Esophagus muscularis mucosa (tissue), 4 donors: ENCODE measurements at regions not wholly inside any gene's neighbourhood (a gene's known extent, or its start where the extent isn't known, plus 50 kb on each side); places are given as distances from the start of the nearest gene placed in this dataset.

ENCODE experiments used
- DNase-seq: peaks from one replicate; pipeline ENCODE4 v3.0.0-alpha.2; 2017; ENCODE audit errors: extremely low spot score
- H3K27ac ChIP-seq, 4 donors: fragments of 200-600 bp; sonication (generic); replicated peaks in 1 of 4; 1 replicate in 3 of 4; 2 replicates in 1 of 4; pipeline ENCODE4 v1.5.1; 2016 to 2019; ENCODE audit warnings: mild to moderate bottlenecking in 1 of 4
- H3K27me3 ChIP-seq, 4 donors: fragments of 200-600 bp; sonication (generic); one replicate each; pipeline versions ENCODE4 v1.5.1 to v1.6.0; 2016 to 2019
- H3K36me3 ChIP-seq, 4 donors: fragments of 200-600 bp; sonication (generic); one replicate each; pipeline ENCODE4 v1.5.1; 2016 to 2019
- H3K4me1 ChIP-seq, 4 donors: fragments of 200-600 bp; sonication (generic); one replicate each; pipeline ENCODE4 v1.5.1; 2016 to 2019
- H3K4me3 ChIP-seq, 4 donors: fragments of 200-600 bp; sonication (generic); 1 replicate in 2 of 4; 2 replicates in 2 of 4; pipeline ENCODE4 v1.5.1; 2016 to 2019; ENCODE audit warnings: mild to moderate bottlenecking in 4 of 4, moderate library complexity in 1 of 4
- H3K9me3 ChIP-seq, 4 donors: fragments of 200-600 bp; sonication (generic); 1 replicate in 3 of 4; 2 replicates in 1 of 4; pipeline ENCODE4 v1.5.1; 2016 to 2019
- EP300 ChIP-seq: sonication (generic); formaldehyde crosslinking; IDR thresholded peaks from one replicate; pipeline ENCODE4 v1.6.1; 2017; ENCODE audit warnings: antibody characterized with exemption
- POLR2A ChIP-seq: fragments of 450-650 bp; IDR thresholded peaks from one replicate; pipeline ENCODE4 v1.6.1; 2017; ENCODE audit warnings: antibody characterized with exemption, moderate library complexity, mild to moderate bottlenecking, low read depth
- POLR2AphosphoS5 ChIP-seq, 2 donors: sonication (generic); formaldehyde crosslinking; IDR thresholded peaks; one replicate each; pipeline ENCODE4 v1.6.1; 2017; ENCODE audit warnings: antibody characterized with exemption in 2 of 2
- WGBS: methylation state at CpG from one replicate; pipeline ENCODE4 v1.1.5; 2018; 5-methylcytosine and 5-hydroxymethylcytosine counted together
- intact Hi-C: fragments of 100-400 bp; cut with DNase I; formaldehyde crosslinking; loops from one replicate; pipeline ENCODE4 v1.15.1; 2023
- TF ChIP-seq, protein P1 (sequence below), 3 experiments: fragments of 200-600 bp in 2 of 3; fragments of 450-650 bp in 1 of 3; sonication (generic) in 2 of 3; IDR thresholded peaks; one replicate each; pipeline ENCODE4 v1.5.1; 2017 to 2019; ENCODE audit warnings: antibody characterized with exemption in 3 of 3, mild to moderate bottlenecking in 2 of 3, moderate library complexity in 1 of 3

DNA sequence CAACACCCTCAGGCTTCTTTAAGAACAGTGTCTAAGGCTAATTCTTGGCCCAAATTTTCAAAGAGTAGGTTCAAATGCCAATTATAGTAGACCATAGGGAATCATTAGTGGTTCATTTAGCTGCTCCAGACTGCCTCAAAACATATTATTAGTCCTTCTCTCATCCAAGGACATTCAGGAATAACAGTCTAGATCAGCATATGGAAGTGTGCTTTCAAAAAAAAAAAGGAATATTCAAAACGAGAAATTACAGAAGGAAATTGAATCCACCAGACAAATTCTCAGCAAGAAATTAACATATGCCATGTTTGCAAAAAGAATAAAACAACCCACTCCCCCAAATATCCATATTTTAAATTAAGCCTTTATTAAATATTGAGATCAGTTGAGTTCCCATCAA, 293.1 kb downstream of the SMARCA1 start:
- Histone ChIP-seq H3K4me1 (no peaks in the 10 kb centered on the region), H3K27ac (no peak overlapping the region), H3K9me3 (no peaks in the 10 kb centered on the region), H3K4me3 (no peak overlapping the region), H3K36me3 (no peaks in the 10 kb centered on the region), H3K27me3 (no peaks in the 10 kb centered on the region)
- 31% methylated on average over 1 of the region's 1 CpG for WGBS
- TF ChIP-seq EP300 (no peak), POLR2AphosphoS5 (IDR thresholded peaks at IDR 0.05) (no peak), POLR2A (no peak)
- TF ChIP-seq, protein P1, sequence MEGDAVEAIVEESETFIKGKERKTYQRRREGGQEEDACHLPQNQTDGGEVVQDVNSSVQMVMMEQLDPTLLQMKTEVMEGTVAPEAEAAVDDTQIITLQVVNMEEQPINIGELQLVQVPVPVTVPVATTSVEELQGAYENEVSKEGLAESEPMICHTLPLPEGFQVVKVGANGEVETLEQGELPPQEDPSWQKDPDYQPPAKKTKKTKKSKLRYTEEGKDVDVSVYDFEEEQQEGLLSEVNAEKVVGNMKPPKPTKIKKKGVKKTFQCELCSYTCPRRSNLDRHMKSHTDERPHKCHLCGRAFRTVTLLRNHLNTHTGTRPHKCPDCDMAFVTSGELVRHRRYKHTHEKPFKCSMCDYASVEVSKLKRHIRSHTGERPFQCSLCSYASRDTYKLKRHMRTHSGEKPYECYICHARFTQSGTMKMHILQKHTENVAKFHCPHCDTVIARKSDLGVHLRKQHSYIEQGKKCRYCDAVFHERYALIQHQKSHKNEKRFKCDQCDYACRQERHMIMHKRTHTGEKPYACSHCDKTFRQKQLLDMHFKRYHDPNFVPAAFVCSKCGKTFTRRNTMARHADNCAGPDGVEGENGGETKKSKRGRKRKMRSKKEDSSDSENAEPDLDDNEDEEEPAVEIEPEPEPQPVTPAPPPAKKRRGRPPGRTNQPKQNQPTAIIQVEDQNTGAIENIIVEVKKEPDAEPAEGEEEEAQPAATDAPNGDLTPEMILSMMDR (IDR thresholded peaks at IDR 0.05): no peak
- intact Hi-C loops: no loop called here
- DNase-seq: no peak

DNA sequence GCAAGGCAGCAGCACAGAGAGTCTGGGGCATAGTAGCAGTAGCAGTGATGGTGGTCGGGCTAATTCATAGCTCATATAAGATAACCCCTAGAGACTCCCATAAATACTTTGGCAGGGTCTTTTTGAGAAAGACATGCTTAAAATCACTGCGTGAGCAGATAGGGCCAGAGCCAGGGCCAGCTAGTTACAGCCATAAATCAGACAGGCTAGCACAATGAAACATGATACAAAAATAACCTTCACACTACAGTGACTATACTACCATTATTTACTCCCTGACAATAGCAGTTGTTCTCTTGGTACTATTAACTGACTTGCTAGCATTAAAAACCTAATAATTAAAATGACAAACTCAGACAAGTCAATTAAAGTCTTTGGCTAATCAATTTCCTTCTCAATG, 295.9 kb downstream of the SMARCA1 start:
- intact Hi-C loops: no loop called here
- H3K9me3 ChIP-seq: no peaks in the 10 kb centered on the region
- no peak for TF ChIP-seq POLR2A
- TF ChIP-seq, protein P1 (IDR thresholded peaks at IDR 0.05): no peak
- TF ChIP-seq POLR2AphosphoS5 (IDR thresholded peaks at IDR 0.05): no peak
- TF ChIP-seq EP300: no peak

DNA sequence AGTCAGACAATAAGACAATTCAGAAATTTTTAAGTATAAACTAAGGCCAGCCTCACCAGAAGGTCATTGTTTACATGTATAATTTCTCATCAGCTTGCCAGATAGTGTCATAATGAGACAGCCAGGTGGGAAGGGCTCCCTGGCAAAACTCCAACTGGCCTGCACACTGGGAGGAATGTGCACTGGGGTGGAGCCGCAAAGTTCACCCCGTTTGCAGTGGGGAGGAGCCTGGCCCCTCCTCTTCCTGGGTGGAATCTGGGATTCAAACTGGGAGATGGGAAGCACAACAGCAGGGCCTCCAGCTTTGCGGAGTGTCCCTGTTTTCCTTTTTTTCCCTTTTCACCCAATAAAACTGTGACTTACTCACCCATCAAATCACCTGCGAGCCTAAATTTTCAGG, 329.9 kb downstream of the SMARCA1 start:
- H3K4me1 ChIP-seq: peaks cover 0 to 12% (median 2%) of the 10 kb centered on the region in 4 donors
- H3K27ac ChIP-seq: no peak overlapping the region
- intact Hi-C loops: no loop called here
- H3K9me3 ChIP-seq: no peaks in the 10 kb centered on the region
- no peak for DNase-seq
- H3K4me3 ChIP-seq: no peak overlapping the region
- H3K27me3 ChIP-seq: no peaks in the 10 kb centered on the region
- H3K36me3 ChIP-seq: no peaks in the 10 kb centered on the region
- 49% methylated on average over 4 of the region's 4 CpGs for WGBS
- TF ChIP-seq POLR2A: no peak
- no peak for TF ChIP-seq POLR2AphosphoS5 (IDR thresholded peaks at IDR 0.05)
- TF ChIP-seq, protein P1 (IDR thresholded peaks at IDR 0.05): no peak
- TF ChIP-seq EP300: no peak

More for the DNA sequence above, 295.9 kb downstream of the SMARCA1 start:
- H3K4me1 ChIP-seq: no peaks in the 10 kb centered on the region
- no peaks in the 10 kb centered on the region for H3K36me3 ChIP-seq
- no peak for DNase-seq
- no peak overlapping the region for H3K27ac ChIP-seq
- H3K4me3 ChIP-seq: no peak overlapping the region
- WGBS: 67% methylated on average over 2 of the region's 2 CpGs
- H3K27me3 ChIP-seq: no peaks in the 10 kb centered on the region

DNA sequence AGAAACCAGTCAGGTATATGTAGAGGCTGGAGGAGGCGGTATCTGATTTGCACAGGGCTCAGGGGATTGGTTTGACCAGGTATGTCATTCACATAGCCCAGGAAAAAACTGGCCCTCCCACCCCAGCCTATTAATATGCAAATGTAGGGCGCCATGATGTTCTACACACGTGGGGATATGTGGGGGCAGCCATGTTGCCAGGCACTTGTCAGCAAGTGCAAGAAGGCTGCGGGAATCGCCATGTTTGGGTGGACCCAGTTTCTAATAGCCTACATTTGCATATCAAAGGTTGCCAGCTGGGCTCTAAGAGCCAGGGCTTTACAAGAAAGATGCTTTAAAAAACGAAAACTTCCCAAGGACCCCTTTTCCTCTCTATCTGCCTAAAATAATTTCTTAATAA, 335.1 kb downstream of the SMARCA1 start:
- peaks cover 0 to 6% (median under 1%) of the 10 kb centered on the region in 4 donors for H3K4me1 ChIP-seq
- H3K27ac ChIP-seq: no peak overlapping the region
- intact Hi-C loops: no loop called here
- no peak overlapping the region for H3K4me3 ChIP-seq
- no peaks in the 10 kb centered on the region for H3K36me3 ChIP-seq
- TF ChIP-seq POLR2AphosphoS5 (IDR thresholded peaks at IDR 0.05) (no peak), POLR2A (no peak), EP300 (no peak)
- TF ChIP-seq, protein P1 (IDR thresholded peaks at IDR 0.05): no peak
- H3K27me3 ChIP-seq: no peaks in the 10 kb centered on the region
- no peaks in the 10 kb centered on the region for H3K9me3 ChIP-seq
- no peak for DNase-seq
- 54% methylated on average over 6 of the region's 6 CpGs for WGBS

DNA sequence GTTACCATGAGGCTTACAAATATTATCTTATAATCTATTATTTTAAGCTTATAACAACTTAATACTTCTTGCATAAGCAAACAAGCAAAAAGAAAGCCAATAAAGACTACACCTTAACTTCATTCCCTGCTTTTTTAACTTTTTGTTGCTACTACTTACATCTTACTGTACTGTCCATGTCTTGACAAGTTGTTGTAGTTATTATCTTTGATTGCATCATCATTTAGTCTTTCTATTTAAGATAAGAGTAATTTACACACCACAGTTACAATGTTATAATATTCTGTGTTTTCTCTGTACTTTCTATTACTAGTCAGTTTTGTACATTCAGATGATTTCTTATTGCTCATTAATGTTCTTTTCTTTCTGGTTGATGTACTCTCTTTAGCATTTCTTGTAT, 346.6 kb downstream of the SMARCA1 start:
- H3K36me3 ChIP-seq: peaks cover 0 to 4% (median 0%) of the 10 kb centered on the region in 4 donors
- H3K4me3 ChIP-seq: no peak overlapping the region
- intact Hi-C loops: no loop called here
- no peak for DNase-seq
- H3K9me3 ChIP-seq: no peaks in the 10 kb centered on the region
- no peak overlapping the region for H3K27ac ChIP-seq
- H3K4me1 ChIP-seq: no peaks in the 10 kb centered on the region
- H3K27me3 ChIP-seq: no peaks in the 10 kb centered on the region
- TF ChIP-seq, protein P1 (IDR thresholded peaks at IDR 0.05): no peak
- TF ChIP-seq EP300: no peak
- no peak for TF ChIP-seq POLR2AphosphoS5 (IDR thresholded peaks at IDR 0.05)
- no peak for TF ChIP-seq POLR2A
